HUES48 (cell line): ENCODE measurements at regions not wholly inside any gene's neighbourhood (a gene's known extent, or its start where the extent isn't known, plus 50 kb on each side); places are given as distances from the start of the nearest gene placed in this dataset.

Source experiments
- H3K27ac ChIP-seq: one replicate; pipeline ENCODE4 v1.7.0; 2013; ENCODE audit warnings: low read depth, low read length, inconsistent platforms
- H3K27me3 ChIP-seq: 2 replicates; pipeline ENCODE4 v1.6.1; 2013; ENCODE audit warnings: mild to moderate bottlenecking, low read length; ENCODE audit not compliant: control insufficient read depth, insufficient read depth
- H3K36me3 ChIP-seq: 2 replicates; pipeline ENCODE4 v1.6.1; 2013; ENCODE audit warnings: low read length; ENCODE audit not compliant: control insufficient read depth, insufficient read depth
- H3K4me1 ChIP-seq: 2 replicates; pipeline ENCODE4 v1.6.1; 2013; ENCODE audit warnings: mild to moderate bottlenecking, low read length; ENCODE audit not compliant: control insufficient read depth, insufficient read depth
- H3K4me3 ChIP-seq: 2 replicates; pipeline ENCODE4 v1.5.1; 2013; ENCODE audit warnings: mild to moderate bottlenecking, low read depth, low read length
- H3K9ac ChIP-seq: 2 replicates; pipeline ENCODE4 v1.6.1; 2013; ENCODE audit warnings: mild to moderate bottlenecking, low read depth, low read length, moderate library complexity
- H3K9me3 ChIP-seq: 2 replicates; pipeline ENCODE4 v1.6.1; 2013; ENCODE audit warnings: low read length; ENCODE audit not compliant: control insufficient read depth, insufficient read depth

GRCh38 chr7:156001496-156002260, 189.4 kb upstream of the SHH start:
- Histone ChIP-seq H3K9me3 (no peaks in the 10 kb centered on the region), H3K4me1 (no peaks in the 10 kb centered on the region), H3K9ac (no peak overlapping the region), H3K27ac (no peak overlapping the region), H3K27me3 (no peaks in the 10 kb centered on the region), H3K36me3 (no peaks in the 10 kb centered on the region), H3K4me3 (no peak overlapping the region)

- Histone ChIP-seq H3K4me1 (no peaks in the 10 kb centered on the region), H3K4me3 (no peak overlapping the region), H3K36me3 (no peaks in the 10 kb centered on the region), H3K27ac (no peak overlapping the region), H3K27me3 (no peaks in the 10 kb centered on the region), H3K9me3 (no peaks in the 10 kb centered on the region), H3K9ac (no peak overlapping the region)
These were observed 188.5 kb upstream of the SHH start for GRCh38 chr7:156000601-156001396.

GRCh38 chr7:155999631-156000489, 187.6 kb upstream of the SHH start:
- H3K9me3 ChIP-seq = no peaks in the 10 kb centered on the region
- H3K4me3 ChIP-seq = no peak overlapping the region
- H3K4me1 ChIP-seq = no peaks in the 10 kb centered on the region
- no peaks in the 10 kb centered on the region for H3K27me3 ChIP-seq
- no peak overlapping the region for H3K27ac ChIP-seq
- H3K9ac ChIP-seq = no peak overlapping the region
- H3K36me3 ChIP-seq = no peaks in the 10 kb centered on the region

DNA sequence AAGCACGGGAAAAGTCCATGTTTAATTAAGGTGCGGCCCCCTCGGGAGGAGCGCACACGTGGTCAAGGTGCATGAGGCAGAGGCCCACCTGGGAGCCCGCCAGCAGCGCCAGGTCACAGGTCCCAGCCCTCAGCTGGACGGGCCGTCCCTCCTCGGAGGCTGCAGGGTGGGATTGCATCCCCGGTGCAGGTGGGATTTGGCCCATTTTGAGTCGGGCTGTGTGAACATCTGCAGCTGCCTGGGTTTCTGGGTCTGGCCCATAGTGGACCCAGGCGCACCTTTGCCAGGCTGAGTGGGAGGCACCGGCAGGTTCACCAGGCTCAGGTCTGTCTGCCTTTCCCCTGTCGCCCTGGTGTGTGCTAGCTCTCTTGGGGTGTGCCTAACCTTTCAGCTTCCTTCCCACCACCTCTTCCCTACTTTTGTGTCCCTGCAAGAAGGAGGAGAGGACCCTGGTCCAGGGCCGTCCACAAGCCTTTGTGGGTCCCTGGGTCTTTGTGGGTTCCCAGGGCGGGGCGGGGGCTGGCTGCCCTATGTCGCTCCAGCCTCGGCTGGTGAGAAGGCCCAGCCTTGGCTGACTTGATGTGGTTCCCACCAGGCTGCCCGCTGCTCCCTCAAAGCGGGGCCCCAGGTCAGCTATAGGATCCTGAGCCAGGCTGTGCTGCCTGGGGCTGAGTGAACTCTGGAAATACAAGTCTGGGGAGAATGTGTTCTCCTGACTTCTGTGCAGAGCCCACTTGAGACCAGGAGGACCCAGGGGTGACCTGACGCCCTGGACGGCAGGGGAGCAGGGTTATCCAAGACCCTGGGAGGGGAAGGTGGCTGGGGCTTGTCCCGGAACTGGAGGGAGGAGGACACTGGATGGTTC, 186.7 kb upstream of the SHH start:
- H3K9me3 ChIP-seq = no peaks in the 10 kb centered on the region
- no peak overlapping the region for H3K27ac ChIP-seq
- H3K4me3 ChIP-seq = no peak overlapping the region
- H3K36me3 ChIP-seq = no peaks in the 10 kb centered on the region
- H3K9ac ChIP-seq = no peak overlapping the region
- no peaks in the 10 kb centered on the region for H3K27me3 ChIP-seq
- no peaks in the 10 kb centered on the region for H3K4me1 ChIP-seq

- H3K27ac ChIP-seq = no peak overlapping the region
- no peaks in the 10 kb centered on the region for H3K4me1 ChIP-seq
- H3K9ac ChIP-seq = no peak overlapping the region
- H3K36me3 ChIP-seq = no peaks in the 10 kb centered on the region
- H3K9me3 ChIP-seq = no peaks in the 10 kb centered on the region
- H3K4me3 ChIP-seq = no peak overlapping the region
- H3K27me3 ChIP-seq = no peaks in the 10 kb centered on the region
These were observed 186.0 kb upstream of the SHH start for GRCh38 chr7:155998328-155998691.

- no peaks in the 10 kb centered on the region for H3K4me1 ChIP-seq
- no peaks in the 10 kb centered on the region for H3K9me3 ChIP-seq
- H3K4me3 ChIP-seq = no peak overlapping the region
- no peak overlapping the region for H3K9ac ChIP-seq
- no peaks in the 10 kb centered on the region for H3K27me3 ChIP-seq
- no peaks in the 10 kb centered on the region for H3K36me3 ChIP-seq
- H3K27ac ChIP-seq = no peak overlapping the region
These were observed 185.4 kb upstream of the SHH start for GRCh38 chr7:155997431-155998327.

DNA sequence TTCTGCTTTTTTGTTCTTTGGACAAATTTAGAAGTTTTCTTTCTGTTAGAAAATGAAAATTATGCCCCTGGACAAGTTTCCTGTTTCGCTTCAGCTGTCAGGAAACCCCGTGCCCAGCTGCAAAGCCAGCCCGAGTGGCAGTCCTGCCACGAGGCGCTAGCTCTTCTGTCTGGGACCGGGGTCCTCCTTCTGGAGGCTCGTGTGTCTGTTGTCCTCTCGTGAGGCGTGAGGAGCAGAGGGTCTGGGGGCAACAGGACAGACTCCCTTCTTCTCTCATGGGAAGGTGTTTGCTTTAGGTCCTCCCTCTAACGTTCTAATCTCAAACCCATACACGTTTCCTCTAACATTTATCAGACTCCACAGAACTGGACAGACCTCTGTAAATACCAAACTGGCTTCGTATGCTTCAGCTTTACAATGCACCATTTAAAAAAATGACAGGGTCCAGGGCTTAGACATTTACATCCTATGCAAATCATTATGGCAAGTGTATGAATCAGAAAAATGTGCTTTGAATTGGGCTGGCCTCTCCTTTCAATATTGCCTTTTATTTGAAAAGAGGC, 184.5 kb upstream of the SHH start:
- Histone ChIP-seq H3K4me3 (no peak overlapping the region), H3K9me3 (no peaks in the 10 kb centered on the region), H3K4me1 (no peaks in the 10 kb centered on the region), H3K9ac (no peak overlapping the region), H3K36me3 (no peaks in the 10 kb centered on the region), H3K27ac (no peak overlapping the region), H3K27me3 (no peaks in the 10 kb centered on the region)

GRCh38 chr7:155995183-155995612, 182.9 kb upstream of the SHH start:
- H3K4me1 ChIP-seq = no peaks in the 10 kb centered on the region
- H3K9ac ChIP-seq = no peak overlapping the region
- H3K4me3 ChIP-seq = no peak overlapping the region
- peaks cover 3% of the 10 kb centered on the region; the same call in 1 of the 2 replicates for H3K9me3 ChIP-seq
- H3K27me3 ChIP-seq = no peaks in the 10 kb centered on the region
- no peak overlapping the region for H3K27ac ChIP-seq
- H3K36me3 ChIP-seq = no peaks in the 10 kb centered on the region

DNA sequence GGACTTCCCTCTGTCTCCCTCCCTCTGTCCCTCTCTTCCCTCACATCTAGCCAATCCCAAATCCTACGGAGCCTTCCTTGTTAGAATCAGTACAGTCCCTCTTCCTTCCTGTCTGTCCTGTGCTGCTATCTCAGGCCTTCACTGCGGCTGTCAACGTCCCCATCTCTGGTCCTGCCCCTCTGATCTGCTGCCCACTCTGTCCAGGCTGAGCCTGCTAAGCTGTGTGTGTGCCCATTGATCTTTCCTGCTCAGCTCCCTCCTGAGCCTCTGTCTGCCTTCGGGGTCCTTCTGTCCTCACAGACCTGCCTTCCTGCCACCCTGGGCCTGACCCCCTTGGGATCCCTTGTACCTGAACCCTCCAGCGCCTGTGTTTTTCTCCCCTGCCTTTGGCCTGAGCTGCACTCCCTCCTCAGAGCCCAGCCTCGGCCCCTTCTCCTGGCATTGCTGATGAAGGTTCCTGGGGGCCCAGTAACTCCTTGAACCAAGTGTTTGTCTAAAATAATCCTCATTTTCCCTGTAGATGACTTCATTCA, 182.1 kb upstream of the SHH start:
- Histone ChIP-seq H3K4me3 (no peak overlapping the region), H3K27me3 (no peaks in the 10 kb centered on the region), H3K4me1 (no peaks in the 10 kb centered on the region), H3K9me3 (peaks cover 3% of the 10 kb centered on the region; the same call in 1 of the 2 replicates), H3K9ac (no peak overlapping the region), H3K27ac (no peak overlapping the region), H3K36me3 (no peaks in the 10 kb centered on the region)
